ENCODE measurements at regions not wholly inside any gene's neighbourhood (a gene's known extent, or its start where the extent isn't known, plus 50 kb on each side); places are given as distances from the start of the nearest gene placed in this dataset.

- DNase-seq = no peak
Measured at GRCh38 chr17:63134867-63135266, 168.8 kb downstream of the TANC2 start.

- DNase-seq = no peak
Measured at GRCh38 chr17:63136369-63137012, 170.5 kb downstream of the TANC2 start.

- no peak for DNase-seq
Measured at GRCh38 chr17:63137163-63137562, 171.1 kb downstream of the TANC2 start.

- DNase-seq = no peak
Measured at GRCh38 chr17:63138713-63139112, 172.7 kb downstream of the TANC2 start.

GRCh38 chr17:63139356-63139755, 173.3 kb downstream of the TANC2 start:
- no peak for DNase-seq

GRCh38 chr17:63140255-63140654, 174.2 kb downstream of the TANC2 start:
- no peak for DNase-seq

GRCh38 chr17:63142836-63143235, 176.8 kb downstream of the TANC2 start:
- no peak for DNase-seq

GRCh38 chr17:63150490-63150889, 184.5 kb downstream of the TANC2 start:
- no peak for DNase-seq

GRCh38 chr17:63150994-63151464, 185.0 kb downstream of the TANC2 start:
- no peak for DNase-seq

- no peak for DNase-seq
Measured at GRCh38 chr17:63151941-63152523, 186.0 kb downstream of the TANC2 start.

- DNase-seq = no peak
Measured at GRCh38 chr17:63153488-63153887, 187.5 kb downstream of the TANC2 start.

GRCh38 chr17:63154586-63155244, 188.7 kb downstream of the TANC2 start:
- no peak for DNase-seq

- DNase-seq = no peak
Measured at GRCh38 chr17:63156986-63157385, 191.0 kb downstream of the TANC2 start.

- DNase-seq = no peak
Measured at GRCh38 chr17:63162406-63163157, 196.5 kb downstream of the TANC2 start.

- DNase-seq = no peak
Measured at GRCh38 chr17:63163158-63163520, 197.1 kb downstream of the TANC2 start.

GRCh38 chr17:63165400-63165799, 199.4 kb downstream of the TANC2 start:
- no peak for DNase-seq

GRCh38 chr17:63170795-63171194, 204.8 kb downstream of the TANC2 start:
- no peak for DNase-seq

GRCh38 chr17:63171428-63172393, 205.7 kb downstream of the TANC2 start:
- no peak for DNase-seq

GRCh38 chr17:63173450-63173849, 207.4 kb downstream of the TANC2 start:
- no peak for DNase-seq

GRCh38 chr17:63173903-63174302, 207.9 kb downstream of the TANC2 start:
- no peak for DNase-seq

GRCh38 chr17:63178530-63178929, 212.5 kb downstream of the TANC2 start:
- no peak for DNase-seq

GRCh38 chr17:63181856-63182255, 215.8 kb downstream of the TANC2 start:
- peak; percentile 26 for DNase-seq

Measured in occipital lobe (tissue), 1 donor.